OCI-LY7 (cell line): ENCODE measurements at regions not wholly inside any gene's neighbourhood (a gene's known extent, or its start where the extent isn't known, plus 50 kb on each side); places are given as distances from the start of the nearest gene placed in this dataset.

Experiments
- BruUV-seq: library from RNA; stranded (reverse); fragments of 400-500 nt; replicated peaks from 2 replicates; lab custom pipeline; 2021; lab: Mats Ljungman, UMichigan
- CTCF ChIA-PET: fragments of 300-600 bp; sonication (Branson Sonifier 250); formaldehyde crosslinking; loops from one replicate; lab custom pipeline; 2022; ENCODE audit warnings: antibody characterized with exemption; ENCODE audit not compliant: unreplicated experiment; lab: Charles Lee
- POLR2A ChIA-PET: fragments of 300-600 bp; sonication (Branson Sonifier 250); formaldehyde crosslinking; loops from one replicate; lab custom pipeline; 2022; ENCODE audit warnings: antibody characterized with exemption; lab: Charles Lee
- DNase-seq: peaks from one replicate; pipeline ENCODE4 v3.0.0-alpha.2; 2015; ENCODE audit warnings: low spot score
- H2AFZ ChIP-seq: fragments of 200-600 bp; sonication (generic), shearing (Covaris generic); 2 replicates; pipeline ENCODE4 v1.6.1; 2014; ENCODE audit warnings: mild to moderate bottlenecking, antibody characterized with exemption, low read length, moderate library complexity
- H3K27ac ChIP-seq: fragments of 200-600 bp; sonication (generic); 2 replicates; pipeline ENCODE4 v1.5.1; 2014; ENCODE audit warnings: mixed run types, low read depth, mild to moderate bottlenecking, moderate library complexity, low read length, inconsistent platforms; ENCODE audit not compliant: poor library complexity, severe bottlenecking
- H3K36me3 ChIP-seq: fragments of 200-600 bp; sonication (generic); 2 replicates; pipeline ENCODE4 v1.6.1; 2014; ENCODE audit warnings: mild to moderate bottlenecking, antibody characterized with exemption, low read length, moderate library complexity, mixed read lengths; ENCODE audit not compliant: insufficient read depth
- H3K4me1 ChIP-seq: fragments of 200-600 bp; sonication (generic); 2 replicates; pipeline ENCODE4 v1.5.1; 2014; ENCODE audit warnings: mild to moderate bottlenecking, low read length; ENCODE audit not compliant: insufficient read depth, poor library complexity, severe bottlenecking
- H3K4me2 ChIP-seq: fragments of 200-600 bp; sonication (generic); 2 replicates; pipeline ENCODE4 v1.6.1; 2014; ENCODE audit warnings: mild to moderate bottlenecking, low read length
- H3K4me3 ChIP-seq: fragments of 200-600 bp; sonication (generic); 2 replicates; pipeline ENCODE4 v1.5.1; 2014; ENCODE audit warnings: mild to moderate bottlenecking, low read depth, low read length; ENCODE audit not compliant: poor library complexity, severe bottlenecking
- H3K79me2 ChIP-seq: fragments of 200-600 bp; sonication (generic); 2 replicates; pipeline ENCODE4 v1.6.1; 2016; ENCODE audit warnings: low read depth, mild to moderate bottlenecking, low read length, moderate library complexity, mixed read lengths; ENCODE audit not compliant: insufficient read depth
- H3K9me2 ChIP-seq: fragments of 200-600 bp; sonication (generic); 2 replicates; pipeline ENCODE4 v1.6.1; 2016; ENCODE audit warnings: mild to moderate bottlenecking, low read length, mixed read lengths; ENCODE audit not compliant: insufficient read depth
- H3K9me3 ChIP-seq: fragments of 200-600 bp; sonication (generic); 2 replicates; pipeline ENCODE4 v1.6.1; 2014; ENCODE audit warnings: mild to moderate bottlenecking, mixed run types, low read length, mixed read lengths
- H4K20me1 ChIP-seq: fragments of 200-600 bp; sonication (generic); 2 replicates; pipeline ENCODE4 v1.6.1; 2014; ENCODE audit warnings: mild to moderate bottlenecking, antibody characterized with exemption, low read length, moderate library complexity, mixed read lengths; ENCODE audit not compliant: insufficient read depth
- EZH2phosphoT487 ChIP-seq: fragments of 200-600 bp; sonication (generic); IDR thresholded peaks from 2 replicates; pipeline ENCODE4 v1.6.1; 2018; ENCODE audit warnings: low read depth, borderline replicate concordance, mild to moderate bottlenecking, mixed run types, antibody characterized with exemption, low read length, moderate library complexity, mixed read lengths
- intact Hi-C: fragments of 100-400 bp; cut with micrococcal nuclease; formaldehyde crosslinking; loops from one replicate; pipeline ENCODE4 v1.10.0; 2022; ENCODE audit not compliant: unreplicated experiment
- TF ChIP-seq, protein P1 (sequence below): fragments of 200-600 bp; sonication (generic); conservative IDR thresholded peaks from 2 replicates; pipeline ENCODE4 v1.5.1; 2014; ENCODE audit warnings: mild to moderate bottlenecking, antibody characterized with exemption, low read length, moderate library complexity, mixed read lengths

DNA sequence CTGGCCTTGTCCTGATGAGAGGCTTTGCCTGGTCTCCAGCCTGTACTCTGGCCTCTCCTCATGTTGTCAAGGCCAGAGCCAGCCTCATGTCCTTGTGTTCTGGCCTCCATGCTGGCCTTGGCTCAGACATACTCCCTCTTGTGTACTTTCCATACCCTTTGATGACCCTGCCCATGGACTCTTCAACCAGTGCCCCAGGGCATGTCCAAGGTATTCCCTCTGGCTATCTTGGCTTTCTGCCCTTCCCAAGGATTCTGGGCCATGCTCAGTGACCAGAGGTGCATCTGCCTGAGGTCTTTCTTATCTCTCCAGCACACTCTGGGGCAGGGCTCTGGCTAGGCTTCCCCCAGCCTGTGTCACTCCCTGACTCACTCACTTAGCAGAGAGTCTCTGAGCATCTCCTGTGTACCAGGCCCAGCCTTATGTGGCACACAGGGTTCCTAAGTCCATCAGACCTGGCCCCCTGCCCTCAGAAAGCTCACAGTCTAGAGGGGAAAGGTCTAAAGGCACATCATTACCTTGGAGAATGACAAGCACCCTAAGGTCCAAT is 141.4 kb upstream of the GRIK3 start:
- DNase-seq: no peak
- intact Hi-C loops: loop anchor here (2.0 kb wide), 2 partner anchors 149 to 473 kb away; no protein-coding TSS in a partner anchor
- Histone ChIP-seq H3K4me3 (no peak overlapping the region), H3K9me2 (no peaks in the 10 kb centered on the region), H3K4me1 (no peaks in the 10 kb centered on the region), H3K79me2 (no peaks in the 10 kb centered on the region), H3K4me2 (no peak overlapping the region), H4K20me1 (no peaks in the 10 kb centered on the region), H3K9me3 (no peaks in the 10 kb centered on the region), H3K36me3 (no peaks in the 10 kb centered on the region), H2AFZ (no peak overlapping the region), H3K27ac (no peak overlapping the region)
- TF ChIP-seq EZH2phosphoT487: no peak
- TF ChIP-seq, protein P1, sequence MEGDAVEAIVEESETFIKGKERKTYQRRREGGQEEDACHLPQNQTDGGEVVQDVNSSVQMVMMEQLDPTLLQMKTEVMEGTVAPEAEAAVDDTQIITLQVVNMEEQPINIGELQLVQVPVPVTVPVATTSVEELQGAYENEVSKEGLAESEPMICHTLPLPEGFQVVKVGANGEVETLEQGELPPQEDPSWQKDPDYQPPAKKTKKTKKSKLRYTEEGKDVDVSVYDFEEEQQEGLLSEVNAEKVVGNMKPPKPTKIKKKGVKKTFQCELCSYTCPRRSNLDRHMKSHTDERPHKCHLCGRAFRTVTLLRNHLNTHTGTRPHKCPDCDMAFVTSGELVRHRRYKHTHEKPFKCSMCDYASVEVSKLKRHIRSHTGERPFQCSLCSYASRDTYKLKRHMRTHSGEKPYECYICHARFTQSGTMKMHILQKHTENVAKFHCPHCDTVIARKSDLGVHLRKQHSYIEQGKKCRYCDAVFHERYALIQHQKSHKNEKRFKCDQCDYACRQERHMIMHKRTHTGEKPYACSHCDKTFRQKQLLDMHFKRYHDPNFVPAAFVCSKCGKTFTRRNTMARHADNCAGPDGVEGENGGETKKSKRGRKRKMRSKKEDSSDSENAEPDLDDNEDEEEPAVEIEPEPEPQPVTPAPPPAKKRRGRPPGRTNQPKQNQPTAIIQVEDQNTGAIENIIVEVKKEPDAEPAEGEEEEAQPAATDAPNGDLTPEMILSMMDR: no peak
- ChIA-PET POLR2A (no interaction called here), CTCF (interaction anchor here (0.5 kb wide), 1 partner anchor 99 kb away, joined by 3 read pairs; no protein-coding TSS in a partner anchor)
- no TSS peak for BruUV-seq

DNA sequence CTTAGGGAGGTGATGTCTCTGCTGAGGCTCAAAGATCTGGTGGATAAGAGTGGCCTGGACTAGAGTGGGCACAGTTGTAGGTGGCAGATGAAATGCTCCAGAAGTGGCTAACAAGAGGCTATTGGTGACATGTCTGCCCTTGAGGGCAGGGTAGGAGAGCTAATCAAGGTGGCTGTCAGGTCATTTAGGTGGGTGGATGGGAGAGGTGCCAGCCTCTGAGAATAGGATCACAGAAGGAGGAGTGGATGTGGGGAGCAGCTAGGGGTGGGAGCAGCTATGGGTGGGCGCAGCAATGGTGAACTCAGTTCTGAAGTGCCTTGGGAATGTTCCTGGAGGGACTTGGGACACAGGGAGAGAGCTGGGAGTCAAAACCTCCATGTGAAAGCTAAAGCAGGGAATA is 142.0 kb upstream of the GRIK3 start:
- no peak overlapping the region for H3K4me2 ChIP-seq
- no TSS peak for BruUV-seq
- intact Hi-C loops: loop anchor here (2.0 kb wide), 2 partner anchors 149 to 473 kb away; no protein-coding TSS in a partner anchor
- no peaks in the 10 kb centered on the region for H3K4me1 ChIP-seq
- H3K9me2 ChIP-seq: no peaks in the 10 kb centered on the region
- H3K27ac ChIP-seq: no peak overlapping the region
- no peak for DNase-seq
- no peak overlapping the region for H3K4me3 ChIP-seq
- ChIA-PET CTCF (interaction anchor here (0.5 kb wide), 1 partner anchor 99 kb away, joined by 3 read pairs; no protein-coding TSS in a partner anchor), POLR2A (no interaction called here)
- H3K79me2 ChIP-seq: no peaks in the 10 kb centered on the region
- H3K9me3 ChIP-seq: no peaks in the 10 kb centered on the region
- TF ChIP-seq EZH2phosphoT487: no peak
- TF ChIP-seq, protein P1: no peak
- H2AFZ ChIP-seq: no peak overlapping the region
- no peaks in the 10 kb centered on the region for H3K36me3 ChIP-seq
- no peaks in the 10 kb centered on the region for H4K20me1 ChIP-seq

DNA sequence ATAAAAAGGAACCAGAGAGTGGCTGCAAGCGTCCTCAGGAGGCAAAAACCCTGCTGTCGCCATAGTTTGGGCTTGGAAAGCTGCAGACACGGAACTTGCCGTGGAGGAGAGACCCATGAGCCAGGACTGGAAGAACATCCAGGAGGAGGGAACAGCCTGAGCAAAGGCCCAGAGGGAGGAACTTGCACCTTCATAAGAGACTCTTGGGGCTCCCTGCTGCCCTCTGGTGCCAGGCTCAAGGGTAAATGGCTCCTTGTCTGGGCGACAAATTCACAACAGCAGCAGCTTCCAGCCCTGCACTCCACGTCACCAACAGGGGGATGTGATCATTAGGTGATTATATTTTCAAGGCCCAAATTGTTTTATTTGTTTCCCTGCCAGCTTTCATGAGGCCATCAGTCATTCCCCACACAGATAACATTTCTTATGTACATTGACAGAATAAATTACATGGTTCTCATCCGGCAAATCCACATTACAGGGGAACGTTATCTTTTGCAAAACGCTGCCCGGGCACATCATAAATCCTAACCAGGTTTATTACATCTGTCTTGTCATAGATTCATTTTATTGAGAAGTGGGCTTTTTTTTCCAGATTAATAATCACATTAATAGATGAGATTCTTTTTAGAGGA is 143.0 kb upstream of the GRIK3 start:
- Histone ChIP-seq H3K9me3 (no peaks in the 10 kb centered on the region), H3K27ac (no peak overlapping the region), H3K79me2 (no peaks in the 10 kb centered on the region), H2AFZ (no peak overlapping the region), H4K20me1 (no peaks in the 10 kb centered on the region), H3K4me1 (no peaks in the 10 kb centered on the region), H3K4me2 (no peak overlapping the region), H3K4me3 (no peak overlapping the region), H3K36me3 (no peaks in the 10 kb centered on the region), H3K9me2 (no peaks in the 10 kb centered on the region)
- no TSS peak for BruUV-seq
- POLR2A ChIA-PET: no interaction called here
- intact Hi-C loops: loop anchor here (2.0 kb wide), 2 partner anchors 147 to 475 kb away; no protein-coding TSS in a partner anchor
- CTCF ChIA-PET: no interaction called here
- no peak for TF ChIP-seq EZH2phosphoT487
- TF ChIP-seq, protein P1: peak; percentile 77
- DNase-seq: peak; percentile 50
